Naive B cell (primary cell): ENCODE measurements at regions not wholly inside any gene's neighbourhood (a gene's known extent, or its start where the extent isn't known, plus 50 kb on each side); places are given as distances from the start of the nearest gene placed in this dataset.

Experiments
- ATAC-seq, 2 donors: fragments of 150-1000 bp; cut with Tn5 transposase; 2 replicates each; pipeline ENCODE4 v1.10.0; 2021; ENCODE audit warnings: low read depth in 2 of 2, mild to moderate bottlenecking in 2 of 2, moderate library complexity in 2 of 2
- DNase-seq: peaks from one replicate; pipeline ENCODE4 v3.0.0; 2022
- H3K27ac Mint-ChIP-seq, 6 donors: one replicate each; pipeline ENCODE4 v1.8.0; 2020 to 2022; ENCODE audit warnings: mild to moderate bottlenecking in 6 of 6, mixed read lengths in 6 of 6, moderate library complexity in 5 of 6, inconsistent platforms in 2 of 6
- H3K27me3 Mint-ChIP-seq, 3 donors: one replicate each; pipeline ENCODE4 v1.8.0; 2021 to 2022; ENCODE audit warnings: mixed read lengths in 3 of 3, mild to moderate bottlenecking in 1 of 3
- H3K36me3 Mint-ChIP-seq, 2 donors: one replicate each; pipeline ENCODE4 v1.8.0; 2020 to 2022; ENCODE audit warnings: mixed read lengths in 2 of 2, inconsistent platforms in 1 of 2, mild to moderate bottlenecking in 1 of 2
- H3K4me1 Mint-ChIP-seq, 3 donors: one replicate each; pipeline ENCODE4 v1.8.0; 2020 to 2022; ENCODE audit warnings: mixed read lengths in 3 of 3, inconsistent platforms in 1 of 3, mild to moderate bottlenecking in 1 of 3, moderate library complexity in 1 of 3
- H3K4me3 Mint-ChIP-seq, 8 donors: one replicate each; pipeline ENCODE4 v1.8.0; 2020 to 2022; ENCODE audit warnings: mild to moderate bottlenecking in 8 of 8, mixed read lengths in 8 of 8, moderate library complexity in 8 of 8, inconsistent platforms in 2 of 8
- H3K9me3 Mint-ChIP-seq, 7 donors: one replicate each; pipeline ENCODE4 v1.8.0; 2020 to 2022; ENCODE audit warnings: mixed read lengths in 7 of 7, mild to moderate bottlenecking in 5 of 7, inconsistent platforms in 2 of 7, moderate library complexity in 1 of 7

DNA sequence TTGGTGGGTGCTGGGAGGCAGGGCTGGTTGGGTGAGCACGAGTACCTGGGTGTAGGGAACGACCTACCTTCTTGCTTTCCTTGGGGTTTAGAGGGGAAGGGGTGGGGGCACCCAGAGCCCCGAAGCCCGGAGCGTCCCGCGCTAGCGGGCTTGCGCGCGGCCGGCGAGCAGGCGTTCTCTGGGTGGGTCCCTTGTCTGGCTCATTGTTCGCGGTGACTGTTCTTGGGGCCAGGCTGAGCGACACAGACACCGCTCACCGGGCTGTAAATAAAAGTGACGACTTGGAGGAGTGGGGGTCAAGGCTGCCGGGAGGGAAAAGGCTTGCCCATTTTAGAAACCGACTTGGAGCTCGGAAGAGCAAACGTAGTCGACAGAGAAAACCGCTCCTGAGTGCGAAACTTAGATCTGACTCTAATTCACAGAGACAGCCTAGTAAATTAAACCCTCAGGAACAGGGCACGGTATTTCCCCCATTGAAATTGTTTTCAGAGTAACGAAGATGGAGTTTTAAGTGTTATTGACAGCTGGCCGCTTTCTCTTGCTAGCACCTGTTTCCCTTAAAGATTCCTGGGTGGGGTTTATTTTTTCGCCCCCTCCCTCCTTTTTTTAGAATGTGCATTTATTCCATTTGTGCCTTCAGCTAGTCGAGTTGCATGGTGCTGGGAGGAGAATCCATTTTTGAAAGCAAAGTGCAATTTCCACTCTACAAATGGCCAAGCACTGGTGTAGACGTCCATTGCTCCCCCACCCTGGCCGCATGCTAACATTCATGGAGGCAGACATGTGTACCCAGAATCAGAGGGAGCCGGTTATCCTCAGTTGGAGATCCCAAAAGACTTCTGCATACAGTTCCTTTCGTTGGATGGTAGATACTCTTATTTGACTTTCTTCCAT, 532.1 kb upstream of the SEMA6D start:
- ATAC-seq, result no peak
- Mint-ChIP-seq H3K36me3 (peaks cover 0 to 7% of the 10 kb centered on the region in 2 donors), H3K27ac (no peak overlapping the region), H3K9me3 (peaks cover 0 to 6% (median 0%) of the 10 kb centered on the region in 7 donors), H3K4me1 (peaks cover 6 to 18% (median 10%) of the 10 kb centered on the region in 3 donors), H3K27me3 (peaks cover 49 to 59% (median 53%) of the 10 kb centered on the region in 3 donors), H3K4me3 (peak overlapping the region in 7 of 8 donors; percentile 17 to 77 (median 53))
- no peak for DNase-seq

DNA sequence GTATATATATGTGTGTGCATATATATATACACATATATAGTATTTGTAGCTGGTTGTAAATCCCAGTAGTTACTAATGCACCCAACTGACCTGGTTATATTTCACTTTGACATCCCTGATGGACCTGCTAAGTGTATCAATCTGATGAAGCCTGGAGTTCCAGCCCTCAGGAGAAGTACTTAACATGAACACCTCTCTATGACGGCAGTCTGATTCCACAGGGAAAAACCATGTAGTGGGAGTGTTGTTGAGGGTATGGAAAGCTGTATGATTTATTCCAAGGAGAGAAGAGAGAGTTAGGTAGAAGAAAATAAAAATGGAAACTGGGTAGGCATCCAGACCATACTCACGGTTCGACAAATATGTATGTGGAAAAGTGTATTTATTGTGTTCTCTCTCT, 531.2 kb upstream of the SEMA6D start:
- ATAC-seq (no peak), DNase-seq (no peak)
- H3K36me3 Mint-ChIP-seq, result peaks cover 0 to 7% of the 10 kb centered on the region in 2 donors
- peaks cover 49 to 59% (median 53%) of the 10 kb centered on the region in 3 donors for H3K27me3 Mint-ChIP-seq
- no peak overlapping the region for H3K27ac Mint-ChIP-seq
- peaks cover 6 to 18% (median 10%) of the 10 kb centered on the region in 3 donors for H3K4me1 Mint-ChIP-seq
- peaks cover 0 to 6% (median 0%) of the 10 kb centered on the region in 7 donors for H3K9me3 Mint-ChIP-seq
- H3K4me3 Mint-ChIP-seq, result no peak overlapping the region

DNA sequence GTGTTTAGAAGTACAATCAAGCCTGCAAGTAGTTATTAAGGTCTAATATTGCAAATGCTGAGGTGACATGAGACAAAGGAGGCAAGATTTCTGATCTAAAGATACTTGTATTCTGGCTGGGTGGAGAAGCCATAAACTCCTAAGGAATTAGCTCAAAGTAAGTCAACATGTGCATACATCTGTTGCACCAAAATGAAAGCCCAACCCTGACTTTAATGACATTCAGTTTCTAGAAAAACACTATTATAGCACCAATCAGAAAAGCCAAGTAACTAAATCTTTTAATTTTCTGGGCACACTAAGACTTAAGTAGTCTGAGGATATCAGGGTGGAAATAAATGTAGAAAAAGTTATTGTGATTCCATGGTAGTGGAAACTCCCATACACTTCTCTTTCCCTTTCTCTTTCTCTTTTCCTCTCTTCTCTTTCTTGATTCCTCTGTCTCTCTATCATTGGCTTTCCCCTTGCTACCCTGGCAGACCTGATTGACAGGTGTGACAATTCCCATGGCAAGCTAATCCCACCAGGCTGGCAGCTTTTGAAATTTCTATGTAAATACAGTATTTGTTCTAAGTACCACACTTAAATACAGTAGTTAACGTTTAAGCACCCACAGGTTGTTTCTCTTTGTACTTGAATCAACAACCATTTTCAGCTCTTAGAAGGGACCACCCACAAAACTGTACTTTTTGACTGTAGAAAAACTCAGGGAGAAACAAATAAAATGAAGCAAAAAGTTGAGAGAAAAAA, 528.4 kb upstream of the SEMA6D start:
- Mint-ChIP-seq H3K4me3 (no peak overlapping the region), H3K4me1 (peaks cover 1 to 11% (median 4%) of the 10 kb centered on the region in 3 donors), H3K27ac (no peak overlapping the region), H3K9me3 (no peaks in the 10 kb centered on the region), H3K27me3 (peaks cover 22 to 32% (median 26%) of the 10 kb centered on the region in 3 donors), H3K36me3 (peaks cover 0 to 2% of the 10 kb centered on the region in 2 donors)
- DNase-seq, result no peak
- no peak for ATAC-seq

DNA sequence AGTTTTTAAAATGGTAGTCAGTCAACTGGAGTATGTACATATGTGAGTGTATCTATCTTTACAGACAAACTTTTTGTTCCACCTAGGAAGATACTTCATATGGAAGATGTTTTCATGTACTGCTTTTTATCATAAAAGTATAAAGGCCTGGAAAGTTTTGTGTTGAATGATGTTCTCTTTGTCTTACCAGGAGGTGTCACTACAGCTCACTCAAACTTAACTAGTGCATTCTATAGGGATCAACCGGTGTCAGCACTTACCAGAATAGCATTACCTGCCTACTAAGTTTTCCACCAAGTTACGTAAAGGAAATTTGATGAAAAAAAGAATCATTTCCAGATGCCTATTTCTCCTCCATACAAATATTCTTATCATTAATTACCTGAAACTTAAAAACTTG, 522.6 kb upstream of the SEMA6D start:
- no peak for DNase-seq
- no peak for ATAC-seq
- Mint-ChIP-seq H3K27ac (no peak overlapping the region), H3K9me3 (no peaks in the 10 kb centered on the region), H3K4me1 (no peaks in the 10 kb centered on the region), H3K4me3 (no peak overlapping the region), H3K27me3 (peaks cover 0 to 16% (median 0%) of the 10 kb centered on the region in 3 donors), H3K36me3 (no peaks in the 10 kb centered on the region)

DNA sequence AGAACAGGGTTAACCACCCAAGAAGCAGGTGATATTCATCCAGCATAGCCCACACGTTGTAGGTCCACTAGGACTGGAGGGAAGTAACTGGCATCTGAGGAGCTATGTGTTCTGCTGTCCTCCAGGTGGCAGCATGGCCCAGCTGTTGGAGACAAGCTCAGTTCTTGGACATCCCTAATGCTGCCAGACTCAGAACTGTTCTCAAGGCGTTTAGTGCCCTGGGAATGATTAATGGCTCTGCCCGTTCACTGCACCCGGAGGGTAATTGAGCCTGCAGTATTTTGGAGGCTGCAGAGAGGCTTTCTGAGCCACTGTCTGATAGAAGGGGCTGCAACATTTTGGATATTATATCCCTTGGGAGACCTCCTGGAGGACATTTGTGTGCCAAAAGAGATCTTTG, 521.3 kb upstream of the SEMA6D start:
- no peak for ATAC-seq
- Mint-ChIP-seq H3K27me3 (peaks cover 0 to 20% (median 0%) of the 10 kb centered on the region in 3 donors), H3K4me1 (no peaks in the 10 kb centered on the region), H3K27ac (no peak overlapping the region), H3K9me3 (no peaks in the 10 kb centered on the region), H3K36me3 (no peaks in the 10 kb centered on the region), H3K4me3 (no peak overlapping the region)
- DNase-seq, result peak; percentile 11

DNA sequence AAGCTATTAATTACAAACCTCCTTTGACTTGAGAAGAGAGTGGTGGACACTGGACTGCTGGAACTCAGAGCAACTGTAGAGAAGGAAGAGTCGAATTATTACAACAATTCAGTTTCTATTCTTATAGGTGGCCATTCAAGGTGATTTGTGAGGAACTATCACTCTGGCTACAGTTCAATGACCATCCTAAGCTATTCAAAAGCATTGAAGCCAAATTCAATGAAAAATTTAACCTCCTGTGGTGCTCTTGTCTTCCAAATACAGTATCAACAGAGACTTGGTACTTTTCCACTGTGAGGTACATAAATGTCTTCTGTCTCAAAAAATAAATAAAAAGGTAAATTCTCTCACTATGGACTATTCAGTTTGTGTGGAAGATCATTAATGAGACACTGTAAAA, 513.3 kb upstream of the SEMA6D start:
- no peak for DNase-seq
- peaks cover 0 to 10% (median 0%) of the 10 kb centered on the region in 3 donors for H3K27me3 Mint-ChIP-seq
- H3K4me1 Mint-ChIP-seq, result no peaks in the 10 kb centered on the region
- ATAC-seq, result no peak
- H3K27ac Mint-ChIP-seq, result no peak overlapping the region
- H3K9me3 Mint-ChIP-seq, result no peaks in the 10 kb centered on the region
- no peak overlapping the region for H3K4me3 Mint-ChIP-seq
- H3K36me3 Mint-ChIP-seq, result no peaks in the 10 kb centered on the region

DNA sequence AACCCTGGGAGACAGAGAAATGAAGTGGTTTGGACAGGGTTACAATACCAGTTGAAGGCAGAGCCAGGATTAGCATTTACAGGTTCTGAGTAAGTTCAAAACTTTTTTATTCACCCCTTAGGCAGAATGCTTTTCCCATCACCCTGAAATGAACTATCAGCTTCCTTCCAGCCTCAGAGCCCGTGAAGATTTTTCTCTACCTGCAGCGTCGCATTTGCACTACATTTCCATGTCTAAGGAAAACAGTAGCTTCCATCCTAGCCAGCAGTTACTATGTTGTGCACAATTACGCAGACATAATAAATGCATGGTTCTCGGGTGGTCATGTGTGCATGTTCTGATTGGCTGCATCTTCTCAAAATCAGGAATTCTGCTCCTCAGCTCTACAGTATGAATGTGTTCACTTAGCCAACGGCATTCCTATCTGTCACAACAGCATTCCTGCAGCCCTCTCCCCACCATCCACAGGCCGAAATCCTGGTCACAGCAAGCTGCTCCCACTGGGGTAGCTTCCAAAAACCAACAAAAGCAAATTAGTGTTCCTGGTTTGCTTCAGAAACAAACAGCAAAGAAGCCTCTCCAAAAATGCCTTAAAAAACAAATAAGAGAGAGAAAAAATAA, 510.8 kb upstream of the SEMA6D start:
- Mint-ChIP-seq H3K36me3 (no peaks in the 10 kb centered on the region), H3K4me3 (no peak overlapping the region), H3K4me1 (no peaks in the 10 kb centered on the region), H3K27ac (no peak overlapping the region), H3K27me3 (no peaks in the 10 kb centered on the region), H3K9me3 (no peaks in the 10 kb centered on the region)
- DNase-seq (no peak), ATAC-seq (no peak)

DNA sequence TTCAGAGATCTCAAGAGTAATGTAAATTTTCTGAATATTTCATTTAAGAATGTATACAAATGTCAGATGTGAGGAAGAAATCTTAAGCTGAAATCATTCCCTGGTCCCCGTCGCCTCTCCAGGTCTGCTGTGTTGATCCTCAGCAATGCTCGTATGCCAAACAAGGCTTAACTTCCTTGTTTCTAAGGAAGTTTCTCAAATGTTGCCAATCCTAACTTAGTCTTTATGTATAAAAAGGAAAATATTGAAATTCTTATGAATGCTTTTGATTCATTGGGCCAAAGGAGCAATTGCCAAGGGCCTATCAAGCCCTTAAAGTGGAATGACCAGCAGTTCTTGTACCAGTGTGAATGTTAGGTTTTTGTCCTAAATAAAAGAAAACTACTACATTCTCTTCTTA, 507.7 kb upstream of the SEMA6D start:
- H3K27me3 Mint-ChIP-seq, result no peaks in the 10 kb centered on the region
- H3K36me3 Mint-ChIP-seq, result no peaks in the 10 kb centered on the region
- H3K9me3 Mint-ChIP-seq, result no peaks in the 10 kb centered on the region
- no peaks in the 10 kb centered on the region for H3K4me1 Mint-ChIP-seq
- no peak overlapping the region for H3K27ac Mint-ChIP-seq
- no peak overlapping the region for H3K4me3 Mint-ChIP-seq
- DNase-seq (no peak), ATAC-seq (no peak)

DNA sequence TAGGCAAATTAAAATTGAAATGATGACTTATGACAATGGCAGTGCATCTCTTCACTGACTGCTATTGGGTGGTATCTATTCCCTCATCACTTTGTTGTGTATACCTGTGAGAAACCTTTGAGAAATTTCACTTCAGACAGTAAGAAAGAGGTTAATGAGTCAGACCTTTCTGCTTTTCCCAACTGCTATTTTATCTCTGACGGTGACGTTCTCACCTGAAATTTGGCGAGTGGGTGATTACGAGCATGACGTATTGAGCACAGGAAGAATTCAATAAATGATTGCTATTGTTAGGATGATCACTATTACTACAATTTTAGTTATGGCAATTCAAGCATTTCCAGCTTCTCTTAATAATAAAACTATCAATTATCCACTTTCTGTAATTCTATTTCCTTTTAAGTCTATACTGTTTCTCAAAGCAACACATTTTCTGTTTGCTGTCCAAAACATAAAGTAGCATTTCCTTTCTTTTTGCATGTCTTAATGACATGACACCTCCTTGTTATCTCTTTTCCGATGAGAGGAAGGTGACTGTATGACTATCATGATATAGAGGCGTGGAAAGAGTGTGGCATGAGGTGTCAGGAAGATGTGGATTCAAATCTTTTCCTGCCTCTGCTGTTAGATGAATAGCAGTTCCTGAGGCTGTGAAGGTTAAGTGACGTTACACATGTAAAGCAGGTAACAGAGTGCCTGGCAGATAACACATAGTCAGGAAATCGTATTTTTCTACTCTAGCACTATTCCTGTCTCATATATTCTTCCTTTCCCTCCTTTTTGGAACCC, 504.9 kb upstream of the SEMA6D start:
- no peak overlapping the region for H3K4me3 Mint-ChIP-seq
- H3K36me3 Mint-ChIP-seq, result no peaks in the 10 kb centered on the region
- ATAC-seq (no peak), DNase-seq (no peak)
- peaks cover 0 to 2% (median 0%) of the 10 kb centered on the region in 7 donors for H3K9me3 Mint-ChIP-seq
- no peaks in the 10 kb centered on the region for H3K27me3 Mint-ChIP-seq
- H3K4me1 Mint-ChIP-seq, result no peaks in the 10 kb centered on the region
- H3K27ac Mint-ChIP-seq, result no peak overlapping the region

DNA sequence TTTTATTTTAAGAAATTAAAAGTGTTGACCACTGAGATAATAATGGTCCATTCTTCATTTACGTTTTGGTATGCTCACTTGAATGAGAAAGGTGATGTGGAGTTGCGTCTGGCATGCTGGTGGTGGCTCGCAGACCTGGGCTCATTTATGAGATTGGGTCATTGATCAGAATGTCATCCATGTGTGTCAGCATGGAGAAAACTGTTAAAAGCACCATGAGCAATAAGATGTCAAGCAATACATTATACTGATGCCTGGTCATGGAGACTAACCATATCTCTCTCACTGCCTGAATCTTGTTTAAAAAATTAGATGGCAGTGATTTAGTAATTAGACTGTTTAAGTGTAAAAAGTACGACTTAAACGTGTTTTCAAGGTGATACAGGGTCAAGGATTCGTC, 503.4 kb upstream of the SEMA6D start:
- Mint-ChIP-seq H3K36me3 (no peaks in the 10 kb centered on the region), H3K4me1 (no peaks in the 10 kb centered on the region), H3K4me3 (no peak overlapping the region), H3K9me3 (peaks cover 0 to 2% (median 0%) of the 10 kb centered on the region in 7 donors), H3K27me3 (no peaks in the 10 kb centered on the region), H3K27ac (no peak overlapping the region)
- DNase-seq, result no peak
- ATAC-seq, result no peak

DNA sequence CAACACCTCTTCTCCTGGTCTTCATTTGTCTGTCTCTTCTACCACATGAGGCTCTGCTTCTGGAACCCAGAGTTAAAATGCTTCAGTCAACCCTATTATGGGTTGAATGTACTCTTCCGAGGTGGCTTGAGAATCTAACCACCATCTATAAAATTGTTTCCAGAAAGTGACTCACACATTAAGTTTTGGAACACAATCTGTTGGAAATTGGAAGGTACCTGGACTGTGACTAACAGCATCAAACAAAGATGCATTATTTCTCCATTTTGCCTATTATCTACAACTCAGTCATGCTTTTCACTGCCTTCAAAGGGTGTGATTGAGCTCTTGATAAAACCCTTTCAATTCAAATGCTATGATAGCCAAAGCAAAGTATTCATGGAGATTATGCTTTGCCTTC, 499.0 kb upstream of the SEMA6D start:
- H3K4me1 Mint-ChIP-seq, result no peaks in the 10 kb centered on the region
- ATAC-seq (no peak), DNase-seq (no peak)
- peaks cover 0 to 5% (median 0%) of the 10 kb centered on the region in 7 donors for H3K9me3 Mint-ChIP-seq
- H3K27me3 Mint-ChIP-seq, result no peaks in the 10 kb centered on the region
- H3K36me3 Mint-ChIP-seq, result no peaks in the 10 kb centered on the region
- no peak overlapping the region for H3K4me3 Mint-ChIP-seq
- H3K27ac Mint-ChIP-seq, result no peak overlapping the region

DNA sequence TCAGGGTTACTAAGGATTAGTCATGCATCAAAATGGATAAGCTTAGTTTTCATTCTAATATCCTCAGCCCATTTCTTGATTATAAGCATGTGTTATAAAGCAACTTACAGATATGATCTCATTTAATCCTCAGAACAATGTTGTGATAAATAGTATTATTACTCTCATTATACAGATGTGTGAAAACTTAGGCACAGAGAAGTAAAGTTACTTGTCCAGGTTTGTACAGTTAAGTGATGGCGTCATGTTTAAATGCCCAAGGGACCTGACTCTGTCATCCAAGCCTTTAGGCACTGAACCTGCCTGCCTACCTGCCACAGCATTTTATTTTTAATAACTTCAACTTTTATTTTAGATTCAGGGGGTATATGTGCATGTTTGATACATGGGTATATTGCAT, 472.9 kb upstream of the SEMA6D start:
- no peak for ATAC-seq
- no peak overlapping the region for H3K4me3 Mint-ChIP-seq

DNA sequence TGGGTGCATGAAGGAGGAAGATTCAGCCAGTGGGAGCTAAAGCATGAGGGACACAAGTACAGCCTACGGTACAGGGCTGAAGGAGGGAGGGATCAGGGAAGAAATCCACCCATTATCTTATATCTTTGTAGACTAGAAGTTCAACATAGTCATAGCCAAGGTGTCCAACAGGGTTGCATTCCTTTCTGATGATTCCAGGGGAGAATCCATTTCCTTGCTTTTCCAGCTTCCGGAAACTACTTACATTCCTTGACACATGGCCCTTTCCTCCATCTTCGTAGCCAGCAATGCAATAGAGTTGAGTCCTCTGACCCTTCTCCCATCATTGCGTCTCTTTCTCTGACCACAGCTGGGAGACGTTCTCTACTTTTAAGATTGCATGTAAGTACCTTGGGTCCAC, 471.0 kb upstream of the SEMA6D start:
- Mint-ChIP-seq H3K9me3 (peaks cover 0 to 5% (median 2%) of the 10 kb centered on the region in 7 donors), H3K4me3 (no peak overlapping the region)

More for the DNA sequence above, 472.9 kb upstream of the SEMA6D start:
- H3K9me3 Mint-ChIP-seq, result peaks cover 0 to 4% (median 0%) of the 10 kb centered on the region in 7 donors
- DNase-seq, result no peak
- H3K4me1 Mint-ChIP-seq, result no peaks in the 10 kb centered on the region
- H3K36me3 Mint-ChIP-seq, result no peaks in the 10 kb centered on the region
- no peaks in the 10 kb centered on the region for H3K27me3 Mint-ChIP-seq
- no peak overlapping the region for H3K27ac Mint-ChIP-seq

More for the DNA sequence above, 471.0 kb upstream of the SEMA6D start:
- Mint-ChIP-seq H3K27ac (no peak overlapping the region), H3K36me3 (no peaks in the 10 kb centered on the region), H3K27me3 (no peaks in the 10 kb centered on the region), H3K4me1 (no peaks in the 10 kb centered on the region)
- ATAC-seq, result no peak
- no peak for DNase-seq
